ENCODE measurements at regions not wholly inside any gene's neighbourhood (a gene's known extent, or its start where the extent isn't known, plus 50 kb on each side); places are given as distances from the start of the nearest gene placed in this dataset.

DNA sequence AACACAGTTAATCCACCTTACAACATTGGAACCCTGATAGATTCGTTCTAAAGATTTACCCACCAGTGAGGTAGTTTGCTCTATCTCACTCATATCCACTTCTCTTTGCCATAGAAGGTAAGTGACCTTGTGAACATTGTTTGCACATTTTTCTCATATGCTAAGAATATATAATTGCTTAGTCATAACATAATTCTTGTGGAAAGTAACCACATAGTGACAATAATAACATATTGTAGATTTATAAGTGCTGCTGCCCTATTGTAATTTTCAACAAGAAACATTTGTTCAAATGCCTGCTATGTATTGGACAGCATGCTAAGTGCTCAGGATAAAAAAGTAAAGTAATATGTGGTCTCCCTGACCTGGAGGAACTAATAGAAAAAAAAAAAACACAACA is 554.2 kb upstream of the KCNMB2 start:
- TF ChIP-seq, protein P1, sequence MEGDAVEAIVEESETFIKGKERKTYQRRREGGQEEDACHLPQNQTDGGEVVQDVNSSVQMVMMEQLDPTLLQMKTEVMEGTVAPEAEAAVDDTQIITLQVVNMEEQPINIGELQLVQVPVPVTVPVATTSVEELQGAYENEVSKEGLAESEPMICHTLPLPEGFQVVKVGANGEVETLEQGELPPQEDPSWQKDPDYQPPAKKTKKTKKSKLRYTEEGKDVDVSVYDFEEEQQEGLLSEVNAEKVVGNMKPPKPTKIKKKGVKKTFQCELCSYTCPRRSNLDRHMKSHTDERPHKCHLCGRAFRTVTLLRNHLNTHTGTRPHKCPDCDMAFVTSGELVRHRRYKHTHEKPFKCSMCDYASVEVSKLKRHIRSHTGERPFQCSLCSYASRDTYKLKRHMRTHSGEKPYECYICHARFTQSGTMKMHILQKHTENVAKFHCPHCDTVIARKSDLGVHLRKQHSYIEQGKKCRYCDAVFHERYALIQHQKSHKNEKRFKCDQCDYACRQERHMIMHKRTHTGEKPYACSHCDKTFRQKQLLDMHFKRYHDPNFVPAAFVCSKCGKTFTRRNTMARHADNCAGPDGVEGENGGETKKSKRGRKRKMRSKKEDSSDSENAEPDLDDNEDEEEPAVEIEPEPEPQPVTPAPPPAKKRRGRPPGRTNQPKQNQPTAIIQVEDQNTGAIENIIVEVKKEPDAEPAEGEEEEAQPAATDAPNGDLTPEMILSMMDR (conservative IDR thresholded peaks at IDR 0.05; ENCODE audit: low read length), result no peak
- no peak overlapping the region for H3K4me3 ChIP-seq (ENCODE audit: low read length)
- DNase-seq (ENCODE audit: low read depth), result peak; percentile 84

DNA sequence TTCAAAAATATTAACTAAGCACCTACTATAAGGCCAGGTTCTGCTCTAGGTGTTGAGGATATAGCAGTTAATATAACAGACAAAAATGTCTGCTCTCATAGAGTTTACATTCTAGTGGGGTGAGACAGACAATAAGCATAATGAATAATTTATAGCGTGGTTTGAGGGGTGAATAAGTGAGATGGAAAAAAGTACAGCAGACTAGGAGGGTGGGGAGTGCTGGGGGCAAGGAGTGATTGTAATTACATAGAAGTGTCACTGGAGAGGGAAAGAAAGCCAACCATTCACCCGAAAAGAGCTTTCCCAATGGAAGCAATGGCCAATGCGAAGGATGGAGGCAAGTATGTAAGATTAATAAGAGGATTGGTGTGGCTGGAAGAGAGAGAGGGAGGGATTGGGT is 552.9 kb upstream of the KCNMB2 start:
- H3K4me3 ChIP-seq (ENCODE audit: low read length), result no peak overlapping the region
- TF ChIP-seq, protein P1 (conservative IDR thresholded peaks at IDR 0.05; ENCODE audit: low read length), result no peak
- DNase-seq (ENCODE audit: low read depth), result peak; percentile 33

DNA sequence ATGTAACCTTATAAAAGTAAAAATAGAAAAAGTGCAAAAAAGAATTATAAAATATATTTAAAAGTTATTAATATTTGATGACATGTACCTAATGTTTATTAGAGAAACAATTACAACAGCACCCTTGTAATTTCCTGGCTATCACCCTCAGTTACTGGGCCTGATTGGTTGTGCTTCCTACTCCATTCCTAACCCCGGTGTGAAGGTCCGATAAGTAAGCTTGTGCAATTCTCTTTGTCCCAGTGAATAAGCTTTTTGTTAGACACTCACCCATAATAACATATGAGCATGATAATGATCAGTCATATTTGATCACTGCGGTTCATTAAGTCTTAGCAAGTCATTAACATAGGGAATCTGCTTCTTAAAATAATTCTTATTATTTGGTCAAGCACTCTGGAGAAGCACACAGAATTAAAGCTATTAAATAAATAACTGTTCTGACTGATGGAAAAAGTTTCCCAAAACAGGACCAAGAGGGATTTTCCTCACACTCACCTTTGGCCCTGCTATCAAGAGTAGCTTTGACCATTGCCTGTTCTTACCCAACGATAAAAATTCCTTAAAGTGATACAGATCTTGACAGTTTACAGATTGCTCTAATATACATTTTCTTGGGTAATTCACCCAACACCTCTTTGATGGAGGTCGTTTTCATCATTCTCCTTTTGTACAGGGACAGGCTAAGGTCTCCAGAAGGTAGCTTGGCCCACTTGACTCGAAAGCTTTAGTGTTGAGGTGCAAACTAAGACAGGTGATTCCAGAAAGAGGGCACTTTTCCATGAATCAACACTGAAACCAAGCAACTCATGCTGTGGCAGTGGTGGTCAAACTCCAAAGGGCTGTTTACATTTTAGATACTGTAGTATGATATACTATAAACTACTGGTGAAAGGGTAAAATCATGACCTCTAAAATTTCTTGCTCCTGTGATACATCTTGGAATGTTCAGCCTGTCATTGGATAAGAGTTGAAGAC is 543.0 kb upstream of the KCNMB2 start:
- DNase-seq (ENCODE audit: low read depth), result no peak
- H3K4me3 ChIP-seq (ENCODE audit: low read length), result no peak overlapping the region
- TF ChIP-seq, protein P1 (conservative IDR thresholded peaks at IDR 0.05; ENCODE audit: low read length), result no peak

DNA sequence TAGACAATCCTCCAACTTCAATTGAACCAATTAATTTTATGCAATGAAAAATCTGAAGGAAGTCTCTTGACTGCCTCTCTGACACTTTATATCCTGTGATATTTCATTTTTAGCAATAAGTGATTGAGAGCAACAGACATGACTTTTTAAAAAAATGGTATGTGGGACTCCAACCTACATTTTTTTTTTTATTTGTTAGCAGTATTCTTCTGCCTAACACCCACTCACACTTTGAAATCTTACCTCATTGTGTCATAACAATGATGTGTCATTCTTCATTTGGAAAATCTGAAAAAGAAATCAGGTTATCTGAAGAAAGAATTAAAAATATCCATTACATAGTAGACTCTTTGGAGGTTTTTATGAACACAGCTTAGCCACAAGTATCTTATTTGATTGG is 541.3 kb upstream of the KCNMB2 start:
- TF ChIP-seq, protein P1 (conservative IDR thresholded peaks at IDR 0.05; ENCODE audit: low read length), result no peak
- DNase-seq (ENCODE audit: low read depth), result no peak
- H3K4me3 ChIP-seq (ENCODE audit: low read length), result no peak overlapping the region

DNA sequence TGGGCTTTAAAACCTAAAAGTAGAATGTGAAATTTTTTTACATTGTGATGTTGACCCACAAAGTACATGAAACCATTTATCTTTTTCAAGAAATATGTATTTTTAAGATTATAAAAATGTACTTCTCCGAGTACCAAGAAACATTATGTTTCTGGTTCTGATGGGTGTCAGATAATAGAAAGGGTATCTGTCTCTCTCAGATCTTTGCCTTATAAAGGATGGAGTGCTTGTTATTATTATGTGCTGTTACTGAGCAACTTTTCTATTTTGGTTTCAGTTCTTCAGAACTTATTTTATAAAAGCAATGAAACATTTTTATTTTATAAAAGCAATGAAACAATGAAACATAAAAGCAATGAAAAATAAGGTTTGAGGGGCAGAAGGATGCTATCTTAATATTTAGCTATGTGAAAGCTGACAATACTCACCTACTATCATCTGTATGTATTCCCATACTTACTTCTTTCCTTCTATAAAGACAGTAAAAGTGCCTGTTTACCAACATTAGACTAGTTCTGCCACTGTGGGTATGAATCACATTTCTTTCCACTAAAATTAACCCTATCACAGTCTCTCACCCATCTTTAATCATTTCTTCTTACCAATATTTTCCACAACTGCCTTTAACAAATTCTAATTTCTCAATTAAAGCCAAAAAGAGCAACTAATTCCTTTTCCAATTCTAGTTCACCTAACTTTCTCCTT is 540.7 kb upstream of the KCNMB2 start:
- H3K4me3 ChIP-seq (ENCODE audit: low read length), result no peak overlapping the region
- TF ChIP-seq, protein P1 (conservative IDR thresholded peaks at IDR 0.05; ENCODE audit: low read length), result no peak
- no peak for DNase-seq (ENCODE audit: low read depth)

DNA sequence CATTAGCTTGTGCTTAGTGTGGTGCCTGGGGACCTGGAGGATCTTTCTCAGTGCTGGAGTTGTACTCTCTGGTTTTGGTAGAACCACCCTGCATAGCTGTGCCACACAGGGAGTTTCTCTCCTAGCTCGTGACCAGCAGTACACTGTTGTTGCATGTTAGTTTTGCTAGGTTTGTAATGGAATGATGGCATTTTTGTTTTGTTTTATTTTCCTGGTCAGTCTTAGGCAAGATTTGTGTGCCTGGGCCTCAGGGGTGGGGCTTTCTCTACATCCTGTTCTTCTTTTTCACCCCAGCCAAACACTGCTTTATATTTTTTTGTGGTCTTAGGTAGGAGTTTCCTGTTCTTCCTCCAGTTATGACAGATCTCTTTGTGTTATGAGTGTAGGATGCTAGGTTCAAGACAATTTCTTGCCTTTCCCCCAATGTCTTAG is 534.5 kb upstream of the KCNMB2 start:
- DNase-seq (ENCODE audit: low read depth), result no peak
- H3K4me3 ChIP-seq (ENCODE audit: low read length), result no peak overlapping the region
- TF ChIP-seq, protein P1 (conservative IDR thresholded peaks at IDR 0.05; ENCODE audit: low read length), result no peak

All from AG10803 (cell line).